ENCODE measurements at regions not wholly inside any gene's neighbourhood (a gene's known extent, or its start where the extent isn't known, plus 50 kb on each side); places are given as distances from the start of the nearest gene placed in this dataset.

GRCh38 chr1:37393173-37394120, 80.9 kb upstream of the ZC3H12A start:
- no peak for DNase-seq

GRCh38 chr1:37394574-37395464, 79.6 kb upstream of the ZC3H12A start:
- DNase-seq, result no peak

GRCh38 chr1:37398096-37398495, 76.3 kb upstream of the ZC3H12A start:
- DNase-seq, result no peak

GRCh38 chr1:37399205-37399604, 75.2 kb upstream of the ZC3H12A start:
- DNase-seq, result no peak

GRCh38 chr1:37399830-37400464, 74.4 kb upstream of the ZC3H12A start:
- no peak for DNase-seq

GRCh38 chr1:37400466-37401225, 73.7 kb upstream of the ZC3H12A start:
- DNase-seq, result no peak

- DNase-seq, result no peak
These were observed 71.2 kb upstream of the ZC3H12A start for GRCh38 chr1:37403166-37403565.

GRCh38 chr1:37404711-37405110, 69.7 kb upstream of the ZC3H12A start:
- DNase-seq, result no peak

- no peak for DNase-seq
These were observed 64.3 kb upstream of the ZC3H12A start for GRCh38 chr1:37410105-37410504.

GRCh38 chr1:37410815-37411214, 63.6 kb upstream of the ZC3H12A start:
- DNase-seq, result no peak

GRCh38 chr1:37415611-37416244, 58.7 kb upstream of the ZC3H12A start:
- no peak for DNase-seq

- no peak for DNase-seq
These were observed 53.9 kb upstream of the ZC3H12A start for GRCh38 chr1:37420456-37420855.

GRCh38 chr1:37423810-37424209, 50.6 kb upstream of the ZC3H12A start:
- DNase-seq, result no peak

- DNase-seq, result no peak
These were observed 49.9 kb upstream of the ZC3H12A start for GRCh38 chr1:37424523-37424922.
